Activated CD8-positive, alpha-beta T cell treated with anti-CD3 and anti-CD28 coated beads, Interleukin-2, amount 10 ng/mL, durations not matched to agents 7 days and 5 days (primary cell): ENCODE measurements at regions not wholly inside any gene's neighbourhood (a gene's known extent, or its start where the extent isn't known, plus 50 kb on each side); places are given as distances from the start of the nearest gene placed in this dataset.
"Not testable (repeated sequence)": the region's sequence is repeated elsewhere in the genome, so short reads cannot be mapped to it uniquely, and the experiment has no call there.

Experiments
- ATAC-seq: fragments of 150-1000 bp; cut with Tn5 transposase; one replicate; pipeline ENCODE4 v1.10.0; 2021; ENCODE audit warnings: moderate library complexity
- CTCF ChIA-PET: fragments of 350-600 bp; sonication (Branson Sonifier 250); formaldehyde crosslinking; loops from one replicate; lab custom pipeline; 2021; ENCODE audit warnings: antibody characterized with exemption; lab: Charles Lee
- POLR2A ChIA-PET: fragments of 350-600 bp; sonication (Branson Sonifier 250); formaldehyde crosslinking; loops from one replicate; lab custom pipeline; 2021; ENCODE audit warnings: antibody characterized with exemption; lab: Charles Lee
- DNase-seq: peaks from one replicate; pipeline ENCODE4 v3.0.0-alpha.2; 2020
- H3K27ac Mint-ChIP-seq: one replicate; pipeline ENCODE4 v1.8.0; 2021; ENCODE audit warnings: mild to moderate bottlenecking, mixed read lengths
- H3K27me3 Mint-ChIP-seq: one replicate; pipeline ENCODE4 v1.8.0; 2021; ENCODE audit warnings: low read depth, mixed read lengths
- H3K36me3 Mint-ChIP-seq: one replicate; pipeline ENCODE4 v1.8.0; 2021; ENCODE audit warnings: low read depth, mixed read lengths
- H3K4me1 Mint-ChIP-seq: one replicate; pipeline ENCODE4 v1.8.0; 2021; ENCODE audit warnings: low read depth, mixed read lengths
- H3K4me3 Mint-ChIP-seq: one replicate; pipeline ENCODE4 v1.8.0; 2021; ENCODE audit warnings: mild to moderate bottlenecking, mixed read lengths
- H3K9me3 Mint-ChIP-seq: one replicate; pipeline ENCODE4 v1.8.0; 2022; ENCODE audit warnings: mixed read lengths; ENCODE audit not compliant: insufficient read depth

DNA sequence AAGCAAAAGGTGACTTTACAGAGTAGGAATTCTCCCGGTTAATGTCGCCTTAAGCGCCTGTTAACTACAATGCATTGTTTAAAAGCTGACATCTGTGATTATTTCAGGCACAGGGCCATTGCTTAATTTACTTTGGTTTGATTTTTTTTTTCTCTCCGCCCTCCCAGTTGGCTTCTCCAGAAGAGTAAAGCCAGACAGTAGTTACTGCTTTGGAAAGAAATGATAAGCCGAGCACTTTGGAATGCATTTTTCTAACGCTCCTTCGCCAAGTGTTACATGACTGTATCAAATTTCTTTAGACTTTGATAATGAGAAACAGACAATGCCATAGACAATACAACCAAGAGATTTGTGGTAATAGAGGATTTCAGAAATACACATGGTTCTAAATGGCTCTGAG is 383.0 kb upstream of the TENM3 start:
- DNase-seq (no peak), ATAC-seq (no peak)
- Mint-ChIP-seq H3K36me3 (no peaks in the 10 kb centered on the region), H3K9me3 (no peaks in the 10 kb centered on the region), H3K27me3 (no peaks in the 10 kb centered on the region), H3K4me1 (no peaks in the 10 kb centered on the region), H3K27ac (no peak overlapping the region), H3K4me3 (no peak overlapping the region)
- POLR2A ChIA-PET, result no interaction called here
- CTCF ChIA-PET, result no interaction called here

DNA sequence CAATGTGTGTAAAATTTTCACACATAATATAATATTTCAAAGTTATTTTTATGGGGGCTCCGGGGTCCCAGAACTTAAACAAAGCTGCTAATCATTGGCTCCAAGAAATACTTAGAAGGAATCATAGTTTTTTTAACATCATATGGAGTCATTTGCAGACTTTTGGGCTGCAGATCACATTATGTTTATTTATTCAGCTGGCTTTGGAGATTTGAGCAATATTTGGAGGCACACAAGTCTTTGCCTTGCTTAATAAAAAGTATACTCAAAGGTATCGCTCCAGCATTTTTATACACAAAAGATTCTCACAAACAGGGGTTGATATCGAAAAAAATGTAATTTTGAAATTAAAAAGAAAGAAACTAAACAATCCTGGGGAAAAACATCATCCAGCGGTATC is 382.5 kb upstream of the TENM3 start:
- DNase-seq (no peak), ATAC-seq (no peak)
- no peaks in the 10 kb centered on the region for H3K36me3 Mint-ChIP-seq
- H3K4me3 Mint-ChIP-seq, result no peak overlapping the region
- ChIA-PET CTCF (no interaction called here), POLR2A (no interaction called here)
- H3K4me1 Mint-ChIP-seq, result no peaks in the 10 kb centered on the region
- no peaks in the 10 kb centered on the region for H3K9me3 Mint-ChIP-seq
- H3K27me3 Mint-ChIP-seq, result no peaks in the 10 kb centered on the region
- no peak overlapping the region for H3K27ac Mint-ChIP-seq

DNA sequence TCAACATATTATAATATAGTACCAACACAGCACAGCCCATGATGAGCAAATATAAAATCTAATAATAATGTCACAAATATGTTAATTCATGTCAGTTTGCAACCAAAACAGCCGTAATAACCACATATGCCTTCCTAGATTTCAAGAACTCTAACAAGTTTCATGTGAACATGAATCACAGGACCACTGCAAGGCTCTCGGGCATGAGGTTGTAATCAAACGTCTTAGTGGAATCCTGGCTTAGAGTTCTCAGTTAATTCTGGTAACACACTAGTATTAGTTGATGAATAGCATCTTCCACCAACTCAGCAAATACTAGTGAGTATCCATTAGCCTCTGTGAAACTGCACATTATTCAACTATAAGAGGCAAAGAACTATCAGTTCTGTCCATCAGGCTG is 379.3 kb upstream of the TENM3 start:
- ATAC-seq (no peak), DNase-seq (no peak)
- ChIA-PET CTCF (no interaction called here), POLR2A (no interaction called here)
- H3K9me3 Mint-ChIP-seq, result no peaks in the 10 kb centered on the region
- no peak overlapping the region for H3K4me3 Mint-ChIP-seq
- no peaks in the 10 kb centered on the region for H3K4me1 Mint-ChIP-seq
- no peaks in the 10 kb centered on the region for H3K36me3 Mint-ChIP-seq
- H3K27me3 Mint-ChIP-seq, result no peaks in the 10 kb centered on the region
- no peak overlapping the region for H3K27ac Mint-ChIP-seq

GRCh38 chr4:181870326-181870725 is 372.9 kb upstream of the TENM3 start:
- Mint-ChIP-seq H3K27me3 (no peaks in the 10 kb centered on the region), H3K4me1 (no peaks in the 10 kb centered on the region), H3K9me3 (no peaks in the 10 kb centered on the region), H3K27ac (no peak overlapping the region), H3K36me3 (no peaks in the 10 kb centered on the region), H3K4me3 (no peak overlapping the region)
- ChIA-PET POLR2A (no interaction called here), CTCF (no interaction called here)
- DNase-seq (no peak), ATAC-seq (no peak)

GRCh38 chr4:181874602-181875001 is 368.6 kb upstream of the TENM3 start:
- ChIA-PET POLR2A (no interaction called here), CTCF (no interaction called here)
- no peaks in the 10 kb centered on the region for H3K27me3 Mint-ChIP-seq
- H3K27ac Mint-ChIP-seq, result no peak overlapping the region
- no peaks in the 10 kb centered on the region for H3K4me1 Mint-ChIP-seq
- ATAC-seq, result no peak
- H3K9me3 Mint-ChIP-seq, result no peaks in the 10 kb centered on the region
- no peak overlapping the region for H3K4me3 Mint-ChIP-seq
- H3K36me3 Mint-ChIP-seq, result no peaks in the 10 kb centered on the region
- DNase-seq, result no peak

- H3K36me3 Mint-ChIP-seq, result no peaks in the 10 kb centered on the region
- H3K4me1 Mint-ChIP-seq, result no peaks in the 10 kb centered on the region
- H3K27ac Mint-ChIP-seq, result no peak overlapping the region
- H3K27me3 Mint-ChIP-seq, result no peaks in the 10 kb centered on the region
- no peak overlapping the region for H3K4me3 Mint-ChIP-seq
- DNase-seq (no peak), ATAC-seq (no peak)
- ChIA-PET CTCF (no interaction called here), POLR2A (no interaction called here)
- no peaks in the 10 kb centered on the region for H3K9me3 Mint-ChIP-seq
These were observed 365.8 kb upstream of the TENM3 start for GRCh38 chr4:181877329-181877848.

- Mint-ChIP-seq H3K9me3 (peaks cover 4% of the 10 kb centered on the region), H3K4me3 (no peak overlapping the region), H3K27ac (no peak overlapping the region), H3K27me3 (no peaks in the 10 kb centered on the region), H3K36me3 (no peaks in the 10 kb centered on the region), H3K4me1 (no peaks in the 10 kb centered on the region)
- CTCF ChIA-PET, result no interaction called here
- POLR2A ChIA-PET, result no interaction called here
- DNase-seq (no peak), ATAC-seq (no peak)
These were observed 353.2 kb upstream of the TENM3 start for GRCh38 chr4:181890031-181890430.

DNA sequence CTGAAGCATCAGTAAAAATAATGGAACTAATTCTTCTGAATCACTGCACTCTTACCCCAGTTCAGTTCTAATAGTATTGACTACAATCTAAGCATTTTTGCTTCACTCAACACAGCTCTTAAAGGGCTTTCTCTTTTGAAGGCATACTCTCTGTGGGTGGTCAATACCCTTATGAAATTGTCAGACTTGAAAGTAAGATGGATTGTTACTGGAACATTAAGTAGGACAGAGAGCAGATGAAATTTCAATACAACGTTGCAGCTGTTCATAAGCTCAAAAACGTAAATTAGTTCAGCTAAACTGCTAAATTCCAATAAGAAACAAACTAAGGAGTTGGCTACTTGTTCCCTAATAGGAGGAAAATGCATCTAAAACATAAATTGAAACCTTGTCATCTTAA is 352.3 kb upstream of the TENM3 start:
- Mint-ChIP-seq H3K36me3 (no peaks in the 10 kb centered on the region), H3K4me3 (no peak overlapping the region), H3K4me1 (no peaks in the 10 kb centered on the region), H3K9me3 (peaks cover 4% of the 10 kb centered on the region), H3K27me3 (no peaks in the 10 kb centered on the region), H3K27ac (no peak overlapping the region)
- no peak for DNase-seq
- CTCF ChIA-PET, result no interaction called here
- no peak for ATAC-seq
- POLR2A ChIA-PET, result no interaction called here

GRCh38 chr4:181896614-181897013 is 346.6 kb upstream of the TENM3 start:
- POLR2A ChIA-PET, result no interaction called here
- CTCF ChIA-PET, result no interaction called here
- no peaks in the 10 kb centered on the region for H3K36me3 Mint-ChIP-seq

GRCh38 chr4:181897935-181898334 is 345.3 kb upstream of the TENM3 start:
- Mint-ChIP-seq H3K9me3 (no peaks in the 10 kb centered on the region), H3K27ac (no peak overlapping the region), H3K4me1 (no peaks in the 10 kb centered on the region), H3K27me3 (no peaks in the 10 kb centered on the region), H3K4me3 (no peak overlapping the region), H3K36me3 (no peaks in the 10 kb centered on the region)
- CTCF ChIA-PET, result no interaction called here
- no peak for ATAC-seq
- no peak for DNase-seq
- POLR2A ChIA-PET, result no interaction called here

More at GRCh38 chr4:181896614-181897013, 346.6 kb upstream of the TENM3 start:
- no peaks in the 10 kb centered on the region for H3K4me1 Mint-ChIP-seq
- ATAC-seq, result no peak
- DNase-seq, result no peak
- peaks cover 4% of the 10 kb centered on the region for H3K9me3 Mint-ChIP-seq
- H3K27ac Mint-ChIP-seq, result no peak overlapping the region
- H3K4me3 Mint-ChIP-seq, result no peak overlapping the region
- no peaks in the 10 kb centered on the region for H3K27me3 Mint-ChIP-seq

DNA sequence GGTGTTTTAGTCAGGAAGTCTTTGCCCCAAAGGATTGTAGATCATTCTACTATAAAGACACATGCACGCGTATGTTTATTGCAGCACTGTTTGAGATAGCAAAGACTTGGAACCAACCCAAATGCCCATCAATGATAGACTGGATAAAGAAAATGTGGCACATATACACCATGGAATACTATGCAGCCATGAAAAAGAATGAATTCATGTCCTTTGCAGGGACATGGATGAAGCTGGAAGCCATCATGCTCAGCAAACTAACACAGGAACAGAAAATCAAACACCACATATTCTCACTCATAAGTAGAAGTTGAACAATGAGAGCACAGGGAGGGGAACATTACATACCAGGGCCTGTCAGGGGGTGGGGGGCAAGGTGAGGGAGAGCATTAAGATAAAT is 340.8 kb upstream of the TENM3 start:
- H3K36me3 Mint-ChIP-seq, POLR2A ChIA-PET, H3K4me3 Mint-ChIP-seq, H3K27me3 Mint-ChIP-seq, H3K4me1 Mint-ChIP-seq, H3K27ac Mint-ChIP-seq, ATAC-seq, DNase-seq, CTCF ChIA-PET: not testable (repeated sequence)
- peaks cover 13% of the 10 kb centered on the region for H3K9me3 Mint-ChIP-seq

GRCh38 chr4:181905708-181906107 is 337.5 kb upstream of the TENM3 start:
- H3K4me3 Mint-ChIP-seq, result no peak overlapping the region
- H3K4me1 Mint-ChIP-seq, result no peaks in the 10 kb centered on the region
- CTCF ChIA-PET, result no interaction called here
- no peaks in the 10 kb centered on the region for H3K36me3 Mint-ChIP-seq
- H3K27me3 Mint-ChIP-seq, result no peaks in the 10 kb centered on the region
- no peak for ATAC-seq
- POLR2A ChIA-PET, result no interaction called here
- H3K9me3 Mint-ChIP-seq, result peaks cover 13% of the 10 kb centered on the region
- H3K27ac Mint-ChIP-seq, result no peak overlapping the region
- DNase-seq, result no peak

- ATAC-seq, result no peak
- no peak for DNase-seq
- Mint-ChIP-seq H3K4me3 (no peak overlapping the region), H3K4me1 (no peaks in the 10 kb centered on the region), H3K36me3 (no peaks in the 10 kb centered on the region), H3K27ac (no peak overlapping the region), H3K27me3 (no peaks in the 10 kb centered on the region), H3K9me3 (peaks cover 30% of the 10 kb centered on the region)
- ChIA-PET POLR2A (no interaction called here), CTCF (no interaction called here)
These were observed 335.0 kb upstream of the TENM3 start for GRCh38 chr4:181908168-181908567.
